ENCODE measurements at regions not wholly inside any gene's neighbourhood (a gene's known extent, or its start where the extent isn't known, plus 50 kb on each side); places are given as distances from the start of the nearest gene placed in this dataset.

- no peak for TF ChIP-seq POLR2AphosphoS5 (IDR thresholded peaks at IDR 0.05; ENCODE audit: low read depth, low read length)
- TF ChIP-seq FOXP2 (optimal IDR thresholded peaks at IDR 0.05; ENCODE audit: borderline replicate concordance, extremely low read depth, extremely low read length, insufficient read depth), result no peak
- TF ChIP-seq TAF1 (IDR thresholded peaks at IDR 0.05; ENCODE audit: borderline replicate concordance, insufficient read depth, low read length), result no peak
Measured at GRCh38 chr16:59440502-59440901, 706.4 kb upstream of the GOT2 start.

- TF ChIP-seq POLR2AphosphoS5 (IDR thresholded peaks at IDR 0.05; ENCODE audit: low read depth, low read length) (no peak), FOXP2 (optimal IDR thresholded peaks at IDR 0.05; ENCODE audit: borderline replicate concordance, extremely low read depth, extremely low read length, insufficient read depth) (no peak), TAF1 (IDR thresholded peaks at IDR 0.05; ENCODE audit: borderline replicate concordance, insufficient read depth, low read length) (no peak), SIN3A (IDR thresholded peaks at IDR 0.05; ENCODE audit: borderline replicate concordance, insufficient read depth, low read length) (no peak), REST (IDR thresholded peaks at IDR 0.05; ENCODE audit: insufficient read depth in 1 of 2, low read depth in 2 of 2, low read length in 2 of 2) (no peak)
Measured at GRCh38 chr16:59432896-59433295, 698.8 kb upstream of the GOT2 start.

GRCh38 chr16:59432276-59432675, 698.2 kb upstream of the GOT2 start:
- TF ChIP-seq POLR2AphosphoS5 (IDR thresholded peaks at IDR 0.05; ENCODE audit: low read depth, low read length) (no peak), SIN3A (IDR thresholded peaks at IDR 0.05; ENCODE audit: borderline replicate concordance, insufficient read depth, low read length) (no peak), TAF1 (IDR thresholded peaks at IDR 0.05; ENCODE audit: borderline replicate concordance, insufficient read depth, low read length) (no peak), REST (IDR thresholded peaks at IDR 0.05; ENCODE audit: insufficient read depth in 1 of 2, low read depth in 2 of 2, low read length in 2 of 2) (no peak), FOXP2 (optimal IDR thresholded peaks at IDR 0.05; ENCODE audit: borderline replicate concordance, extremely low read depth, extremely low read length, insufficient read depth) (no peak)

GRCh38 chr16:59424714-59425273, 690.7 kb upstream of the GOT2 start:
- TF ChIP-seq POLR2AphosphoS5 (IDR thresholded peaks at IDR 0.05; ENCODE audit: low read depth, low read length), result no peak
- no peak for TF ChIP-seq REST (IDR thresholded peaks at IDR 0.05; ENCODE audit: insufficient read depth in 1 of 2, low read depth in 2 of 2, low read length in 2 of 2)
- TF ChIP-seq TAF1 (IDR thresholded peaks at IDR 0.05; ENCODE audit: borderline replicate concordance, insufficient read depth, low read length), result no peak
- TF ChIP-seq FOXP2 (optimal IDR thresholded peaks at IDR 0.05; ENCODE audit: borderline replicate concordance, extremely low read depth, extremely low read length, insufficient read depth), result no peak
- no peak for TF ChIP-seq SIN3A (IDR thresholded peaks at IDR 0.05; ENCODE audit: borderline replicate concordance, insufficient read depth, low read length)

GRCh38 chr16:59411961-59412841, 678.1 kb upstream of the GOT2 start:
- TF ChIP-seq SIN3A (IDR thresholded peaks at IDR 0.05; ENCODE audit: borderline replicate concordance, insufficient read depth, low read length) (no peak), POLR2AphosphoS5 (IDR thresholded peaks at IDR 0.05; ENCODE audit: low read depth, low read length) (no peak), REST (IDR thresholded peaks at IDR 0.05; ENCODE audit: insufficient read depth in 1 of 2, low read depth in 2 of 2, low read length in 2 of 2) (no peak), FOXP2 (optimal IDR thresholded peaks at IDR 0.05; ENCODE audit: borderline replicate concordance, extremely low read depth, extremely low read length, insufficient read depth) (no peak), TAF1 (IDR thresholded peaks at IDR 0.05; ENCODE audit: borderline replicate concordance, insufficient read depth, low read length) (no peak)

Data from PFSK-1 (cell line).